ENCODE measurements at regions not wholly inside any gene's neighbourhood (a gene's known extent, or its start where the extent isn't known, plus 50 kb on each side); places are given as distances from the start of the nearest gene placed in this dataset.

- DNase-seq (ENCODE audit: low read depth, low spot score) (no peak), ATAC-seq (no peak)
- no peak overlapping the region for H3K4me2 ChIP-seq (ENCODE audit: low read length)
- POLR2A ChIA-PET = no interaction called here
- intact Hi-C loops (cut with micrococcal nuclease) = no loop called here
- H2AFZ ChIP-seq (ENCODE audit: low read depth, low read length, poor library complexity, severe bottlenecking) = no peak overlapping the region
- H4K20me1 ChIP-seq (ENCODE audit: insufficient read depth) = no peaks in the 10 kb centered on the region
- no peaks in the 10 kb centered on the region for H3K27me3 ChIP-seq (ENCODE audit: insufficient read depth, low read length)
- RAD21 ChIA-PET (ENCODE audit: low non-redundant PET in 1 of 2, low total read pairs in 2 of 2, uncharacterized antibody in 2 of 2, unreplicated experiment in 2 of 2) = no interaction called here
- no peak overlapping the region for H3K4me3 ChIP-seq (replicated peaks in 1 of 2; ENCODE audit: low read depth in 1 of 2, low read length in 2 of 2)
- no peaks in the 10 kb centered on the region; a peak in 1 of 4 replicates for H3K36me3 ChIP-seq (ENCODE audit: control insufficient read depth in 1 of 2, insufficient read depth in 2 of 2, low read length in 2 of 2)
- H3K79me2 ChIP-seq (ENCODE audit: insufficient read depth, low read length) = no peaks in the 10 kb centered on the region
- H3K27ac ChIP-seq (ENCODE audit: low read depth, low read length) = no peak overlapping the region
- H3K4me1 ChIP-seq (ENCODE audit: control insufficient read depth in 1 of 2, insufficient read depth in 2 of 2, low read length in 2 of 2) = no peaks in the 10 kb centered on the region
- H3K9me3 ChIP-seq (ENCODE audit: control insufficient read depth in 1 of 2, insufficient read depth in 1 of 2, low read depth in 1 of 2, low read length in 2 of 2) = peaks cover 4% of the 10 kb centered on the region in 2 experiments; a peak in 2 of 4 replicates
- CTCF ChIA-PET = no interaction called here
- H3K9me2 ChIP-seq (ENCODE audit: insufficient read depth) = no peaks in the 10 kb centered on the region
- no TSS peak for BruUV-seq (replicated peaks)
- TF ChIP-seq CTCF (IDR thresholded peaks at IDR 0.05 in 2 of 3, conservative IDR thresholded peaks at IDR 0.05 in 1 of 3; ENCODE audit: borderline replicate concordance in 1 of 3, insufficient read depth in 1 of 3, low read depth in 2 of 3, low read length in 2 of 3) = no peak
- TF ChIP-seq RAD21 (IDR thresholded peaks at IDR 0.05; ENCODE audit: low read depth) = no peak
- no peak for TF ChIP-seq SP1 (IDR thresholded peaks at IDR 0.05; ENCODE audit: low read depth)
- TF ChIP-seq EGR1 (IDR thresholded peaks at IDR 0.05; ENCODE audit: low read depth) = no peak
- no peak for TF ChIP-seq REST (IDR thresholded peaks at IDR 0.05; ENCODE audit: low read depth)
- TF ChIP-seq YY1 (IDR thresholded peaks at IDR 0.05; ENCODE audit: extremely low read depth, insufficient replicate concordance, low read depth, low read length) = no peak
- TF ChIP-seq TCF7L2 (IDR thresholded peaks at IDR 0.05; ENCODE audit: borderline replicate concordance, extremely low read depth, insufficient read depth, insufficient read length) = no peak
- no peak for TF ChIP-seq FOSL1 (IDR thresholded peaks at IDR 0.05; ENCODE audit: low read depth)
- TF ChIP-seq JUND (IDR thresholded peaks at IDR 0.05) = no peak
- TF ChIP-seq SRF (IDR thresholded peaks at IDR 0.05; ENCODE audit: low read depth) = no peak
- no peak for TF ChIP-seq POLR2A (IDR thresholded peaks at IDR 0.05; ENCODE audit: borderline replicate concordance, extremely low read depth, insufficient read depth, insufficient read length)
- no peak for TF ChIP-seq CEBPB (IDR thresholded peaks at IDR 0.05; ENCODE audit: low read depth)
- no peak for TF ChIP-seq POLR2AphosphoS5 (IDR thresholded peaks at IDR 0.05; ENCODE audit: low read depth, low read length)
- no peak for TF ChIP-seq MAX (IDR thresholded peaks at IDR 0.05)
- TF ChIP-seq ZFX (IDR thresholded peaks at IDR 0.05) = no peak
- TF ChIP-seq, protein P1, sequence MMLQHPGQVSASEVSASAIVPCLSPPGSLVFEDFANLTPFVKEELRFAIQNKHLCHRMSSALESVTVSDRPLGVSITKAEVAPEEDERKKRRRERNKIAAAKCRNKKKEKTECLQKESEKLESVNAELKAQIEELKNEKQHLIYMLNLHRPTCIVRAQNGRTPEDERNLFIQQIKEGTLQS (IDR thresholded peaks at IDR 0.05) = no peak
- no peak for TF ChIP-seq ZNF274 (IDR thresholded peaks at IDR 0.05; ENCODE audit: low read depth, low read length)
- TF ChIP-seq EZH2phosphoT487 (IDR thresholded peaks at IDR 0.05; ENCODE audit: borderline replicate concordance) = no peak
- no peak overlapping the region for H3K9ac ChIP-seq (ENCODE audit: low read length)
Observed at GRCh38 chr2:104518256-104518655, 335.7 kb upstream of the POU3F3 start.
